ENCODE measurements at regions not wholly inside any gene's neighbourhood (a gene's known extent, or its start where the extent isn't known, plus 50 kb on each side); places are given as distances from the start of the nearest gene placed in this dataset.

DNA sequence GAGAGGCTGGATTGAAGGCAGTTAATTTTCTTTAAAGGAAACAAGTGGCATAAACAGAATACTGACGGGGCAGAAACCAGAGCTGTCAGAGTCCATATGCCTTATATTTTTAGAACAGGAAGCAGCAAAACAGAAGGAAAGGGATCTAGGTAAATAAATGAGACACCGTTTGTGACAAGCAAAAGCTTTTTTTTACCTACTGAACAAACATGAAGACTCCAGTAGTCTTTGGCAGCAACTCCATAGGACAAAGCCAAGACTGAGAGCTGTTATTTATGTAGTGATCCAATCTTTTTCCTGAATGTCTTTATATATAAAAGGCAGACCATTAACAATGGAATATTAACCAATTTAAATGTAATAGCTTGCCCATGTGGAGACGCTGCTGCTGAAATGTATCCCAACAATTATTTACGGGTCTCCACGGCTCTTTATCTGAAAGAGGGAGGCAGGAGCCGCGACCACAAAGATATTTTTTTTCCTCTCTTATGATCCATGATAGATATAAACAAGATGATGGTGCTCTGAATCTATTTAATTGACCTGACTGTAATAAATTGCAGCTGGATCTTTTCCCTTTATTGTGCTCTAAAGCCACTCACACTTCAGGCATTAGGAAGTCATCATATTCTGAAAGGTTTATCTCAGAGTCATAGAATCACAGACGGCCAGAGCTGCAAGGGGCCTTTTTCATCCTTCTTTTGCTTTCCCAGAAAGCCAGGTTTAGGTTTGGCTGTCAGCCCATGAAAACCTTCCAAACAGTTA is 687.8 kb downstream of the EFNB2 start:
- Histone ChIP-seq H3K36me3 (ENCODE audit: control insufficient read depth, low read length) (no peaks in the 10 kb centered on the region), H3K4me3 (ENCODE audit: low read length) (no peak overlapping the region), H3K27me3 (ENCODE audit: control insufficient read depth, low read length) (no peaks in the 10 kb centered on the region), H3F3A (ENCODE audit: control insufficient read depth, insufficient read depth) (no peaks in the 10 kb centered on the region), H3K9me3 (ENCODE audit: control insufficient read depth, insufficient read depth, low read length) (no peaks in the 10 kb centered on the region), H3K9me2 (replicated peaks; ENCODE audit: control insufficient read depth, low read length) (no peaks in the 10 kb centered on the region), H3K4me1 (ENCODE audit: control insufficient read depth, low read length) (no peaks in the 10 kb centered on the region), H3K4me2 (ENCODE audit: low read length) (no peak overlapping the region), H3K27ac (ENCODE audit: low read depth, low read length) (no peak overlapping the region), H4K20me1 (ENCODE audit: control insufficient read depth, insufficient read depth, low read depth, low read length) (no peaks in the 10 kb centered on the region), H3K79me2 (ENCODE audit: control insufficient read depth, low read length) (no peaks in the 10 kb centered on the region)
- TF ChIP-seq, protein P1, sequence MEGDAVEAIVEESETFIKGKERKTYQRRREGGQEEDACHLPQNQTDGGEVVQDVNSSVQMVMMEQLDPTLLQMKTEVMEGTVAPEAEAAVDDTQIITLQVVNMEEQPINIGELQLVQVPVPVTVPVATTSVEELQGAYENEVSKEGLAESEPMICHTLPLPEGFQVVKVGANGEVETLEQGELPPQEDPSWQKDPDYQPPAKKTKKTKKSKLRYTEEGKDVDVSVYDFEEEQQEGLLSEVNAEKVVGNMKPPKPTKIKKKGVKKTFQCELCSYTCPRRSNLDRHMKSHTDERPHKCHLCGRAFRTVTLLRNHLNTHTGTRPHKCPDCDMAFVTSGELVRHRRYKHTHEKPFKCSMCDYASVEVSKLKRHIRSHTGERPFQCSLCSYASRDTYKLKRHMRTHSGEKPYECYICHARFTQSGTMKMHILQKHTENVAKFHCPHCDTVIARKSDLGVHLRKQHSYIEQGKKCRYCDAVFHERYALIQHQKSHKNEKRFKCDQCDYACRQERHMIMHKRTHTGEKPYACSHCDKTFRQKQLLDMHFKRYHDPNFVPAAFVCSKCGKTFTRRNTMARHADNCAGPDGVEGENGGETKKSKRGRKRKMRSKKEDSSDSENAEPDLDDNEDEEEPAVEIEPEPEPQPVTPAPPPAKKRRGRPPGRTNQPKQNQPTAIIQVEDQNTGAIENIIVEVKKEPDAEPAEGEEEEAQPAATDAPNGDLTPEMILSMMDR (IDR thresholded peaks at IDR 0.05; ENCODE audit: low read depth, low read length, poor library complexity, severe bottlenecking), result no peak
- TF ChIP-seq EZH2phosphoT487 (IDR thresholded peaks at IDR 0.05; ENCODE audit: borderline replicate concordance, low read length), result no peak

DNA sequence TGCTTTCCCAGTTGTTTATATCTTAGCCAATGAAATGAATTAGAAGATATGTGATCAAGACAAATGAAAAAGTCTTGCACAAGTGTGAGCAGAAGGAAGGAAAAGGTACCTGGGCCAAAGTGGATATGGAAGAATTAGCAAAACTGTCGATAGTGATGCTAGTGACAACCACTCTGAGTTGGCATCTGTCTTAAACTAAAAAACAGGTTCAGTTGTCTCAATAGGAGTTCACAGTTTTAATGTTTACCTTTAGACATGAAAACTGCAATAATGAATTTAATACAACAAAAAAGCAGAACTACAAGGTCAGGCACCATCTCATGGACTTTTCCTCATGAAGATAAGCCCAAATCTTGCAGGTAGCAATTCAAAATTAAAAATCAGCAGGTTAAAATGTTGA is 688.5 kb downstream of the EFNB2 start:
- Histone ChIP-seq H3K4me2 (ENCODE audit: low read length) (no peak overlapping the region), H3K4me3 (ENCODE audit: low read length) (no peak overlapping the region), H3K9me3 (ENCODE audit: control insufficient read depth, insufficient read depth, low read length) (no peaks in the 10 kb centered on the region), H3K27ac (ENCODE audit: low read depth, low read length) (no peak overlapping the region), H3K4me1 (ENCODE audit: control insufficient read depth, low read length) (no peaks in the 10 kb centered on the region), H3K79me2 (ENCODE audit: control insufficient read depth, low read length) (no peaks in the 10 kb centered on the region), H3F3A (ENCODE audit: control insufficient read depth, insufficient read depth) (no peaks in the 10 kb centered on the region), H4K20me1 (ENCODE audit: control insufficient read depth, insufficient read depth, low read depth, low read length) (no peaks in the 10 kb centered on the region), H3K36me3 (ENCODE audit: control insufficient read depth, low read length) (no peaks in the 10 kb centered on the region), H3K9me2 (replicated peaks; ENCODE audit: control insufficient read depth, low read length) (no peaks in the 10 kb centered on the region), H3K27me3 (ENCODE audit: control insufficient read depth, low read length) (no peaks in the 10 kb centered on the region)
- TF ChIP-seq EZH2phosphoT487 (IDR thresholded peaks at IDR 0.05; ENCODE audit: borderline replicate concordance, low read length), result no peak
- TF ChIP-seq, protein P1 (IDR thresholded peaks at IDR 0.05; ENCODE audit: low read depth, low read length, poor library complexity, severe bottlenecking), result no peak

DNA sequence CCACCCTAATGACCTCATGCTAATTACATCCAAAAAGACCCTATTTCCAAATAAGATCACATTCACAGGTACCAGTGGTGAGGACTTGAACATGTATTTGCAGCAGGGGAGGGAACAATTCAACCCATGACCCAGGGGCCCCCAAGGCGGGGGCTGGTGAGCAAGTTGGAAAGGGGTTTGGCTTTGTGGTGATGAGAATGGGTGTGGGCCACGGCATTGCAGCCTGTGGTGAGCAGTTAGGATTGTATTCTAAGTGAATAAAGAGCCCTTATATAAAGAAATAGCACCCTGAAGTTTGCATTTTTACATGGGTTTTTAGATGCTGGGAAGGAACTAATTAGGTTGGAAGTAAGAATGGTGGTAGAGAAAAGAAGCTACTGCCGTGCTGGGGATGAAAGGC is 694.2 kb downstream of the EFNB2 start:
- Histone ChIP-seq H3K4me2 (ENCODE audit: low read length) (no peak overlapping the region), H3K36me3 (ENCODE audit: control insufficient read depth, low read length) (no peaks in the 10 kb centered on the region), H3K4me1 (ENCODE audit: control insufficient read depth, low read length) (no peaks in the 10 kb centered on the region), H3F3A (ENCODE audit: control insufficient read depth, insufficient read depth) (no peaks in the 10 kb centered on the region), H3K4me3 (ENCODE audit: low read length) (no peak overlapping the region), H3K27me3 (ENCODE audit: control insufficient read depth, low read length) (no peaks in the 10 kb centered on the region), H4K20me1 (ENCODE audit: control insufficient read depth, insufficient read depth, low read depth, low read length) (no peaks in the 10 kb centered on the region), H3K27ac (ENCODE audit: low read depth, low read length) (no peak overlapping the region), H3K79me2 (ENCODE audit: control insufficient read depth, low read length) (no peaks in the 10 kb centered on the region), H3K9me2 (replicated peaks; ENCODE audit: control insufficient read depth, low read length) (no peaks in the 10 kb centered on the region), H3K9me3 (ENCODE audit: control insufficient read depth, insufficient read depth, low read length) (no peaks in the 10 kb centered on the region)
- TF ChIP-seq EZH2phosphoT487 (IDR thresholded peaks at IDR 0.05; ENCODE audit: borderline replicate concordance, low read length), result no peak
- TF ChIP-seq, protein P1 (IDR thresholded peaks at IDR 0.05; ENCODE audit: low read depth, low read length, poor library complexity, severe bottlenecking), result no peak
